CD4-positive, alpha-beta T cell treated with Interleukin-10 for 1 hour (primary cell): ENCODE measurements at regions not wholly inside any gene's neighbourhood (a gene's known extent, or its start where the extent isn't known, plus 50 kb on each side); places are given as distances from the start of the nearest gene placed in this dataset.
"Not testable (repeated sequence)": the region's sequence is repeated elsewhere in the genome, so short reads cannot be mapped to it uniquely, and the experiment has no call there.

Experiments
- DNase-seq: peaks from one replicate; pipeline ENCODE4 v3.0.0-alpha.2; 2020

- DNase-seq: no peak
Observed at GRCh38 chr1:29621826-29622435, 385.6 kb downstream of the PTPRU start.

- no peak for DNase-seq
Observed at GRCh38 chr1:29620631-29621030, 384.3 kb downstream of the PTPRU start.

GRCh38 chr1:29607236-29607635 is 370.9 kb downstream of the PTPRU start:
- no peak for DNase-seq

GRCh38 chr1:29604796-29605195 is 368.5 kb downstream of the PTPRU start:
- DNase-seq: not testable (repeated sequence)

- DNase-seq: no peak
Observed at GRCh38 chr1:29603622-29604021, 367.3 kb downstream of the PTPRU start.

GRCh38 chr1:29602203-29602602 is 365.9 kb downstream of the PTPRU start:
- DNase-seq: no peak

- no peak for DNase-seq
Observed at GRCh38 chr1:29601021-29601420, 364.7 kb downstream of the PTPRU start.

GRCh38 chr1:29599826-29600225 is 363.5 kb downstream of the PTPRU start:
- no peak for DNase-seq

- no peak for DNase-seq
Observed at GRCh38 chr1:29599071-29599470, 362.7 kb downstream of the PTPRU start.

GRCh38 chr1:29597861-29598260 is 361.5 kb downstream of the PTPRU start:
- DNase-seq: no peak

GRCh38 chr1:29593601-29594382 is 357.5 kb downstream of the PTPRU start:
- no peak for DNase-seq

GRCh38 chr1:29592731-29593130 is 356.4 kb downstream of the PTPRU start:
- DNase-seq: no peak

GRCh38 chr1:29592261-29592615 is 355.9 kb downstream of the PTPRU start:
- DNase-seq: no peak

- no peak for DNase-seq
Observed at GRCh38 chr1:29591601-29592260, 355.4 kb downstream of the PTPRU start.

- no peak for DNase-seq
Observed at GRCh38 chr1:29590583-29591565, 354.6 kb downstream of the PTPRU start.

- DNase-seq: not testable (repeated sequence)
Observed at GRCh38 chr1:29589716-29590115, 353.4 kb downstream of the PTPRU start.

- DNase-seq: no peak
Observed at GRCh38 chr1:29586991-29587745, 350.8 kb downstream of the PTPRU start.

- no peak for DNase-seq
Observed at GRCh38 chr1:29586215-29586614, 349.9 kb downstream of the PTPRU start.

- no peak for DNase-seq
Observed at GRCh38 chr1:29585656-29586055, 349.3 kb downstream of the PTPRU start.

- DNase-seq: no peak
Observed at GRCh38 chr1:29585201-29585600, 348.9 kb downstream of the PTPRU start.

GRCh38 chr1:29584776-29585175 is 348.5 kb downstream of the PTPRU start:
- no peak for DNase-seq

- no peak for DNase-seq
Observed at GRCh38 chr1:29584362-29584761, 348.0 kb downstream of the PTPRU start.
